Kidney (tissue), 13 donors: ENCODE measurements at regions not wholly inside any gene's neighbourhood (a gene's known extent, or its start where the extent isn't known, plus 50 kb on each side); places are given as distances from the start of the nearest gene placed in this dataset.
A peak's percentile ranks its signal among the peaks of the same experiment; 100 is the strongest.

Experiments
- DNase-seq, 5 donors: peaks; one replicate each; pipeline ENCODE4 v3.0.0-alpha.2; 2013 to 2020
- FAIRE-seq: peaks from 2 replicates; lab custom pipeline; 2012; peaks lifted over from hg19 to GRCh38; lab: Jason Lieb, UNC
- H3K27ac ChIP-seq, 2 donors: one replicate each; pipeline ENCODE4 v1.7.0; 2013; ENCODE audit warnings: low read depth in 2 of 2, low read length in 2 of 2, inconsistent platforms in 1 of 2
- H3K27me3 ChIP-seq: one replicate; pipeline ENCODE4 v1.7.1; 2013; ENCODE audit warnings: low read length, inconsistent platforms; ENCODE audit not compliant: control insufficient read depth, insufficient read depth
- H3K36me3 ChIP-seq, 3 donors: one replicate each; pipeline versions ENCODE4 v1.7.0 to v1.7.1; 2013; ENCODE audit warnings: low read length in 3 of 3, control low read depth in 1 of 3, inconsistent platforms in 1 of 3; ENCODE audit not compliant: insufficient read depth in 3 of 3, control insufficient read depth in 2 of 3
- H3K4me1 ChIP-seq, 3 donors: one replicate each; pipeline versions ENCODE4 v1.7.0 to v1.7.1; 2013; ENCODE audit warnings: low read length in 3 of 3, inconsistent platforms in 1 of 3, low read depth in 1 of 3; ENCODE audit not compliant: control insufficient read depth in 2 of 3, insufficient read depth in 2 of 3
- H3K4me3 ChIP-seq, 3 donors: one replicate each; pipeline versions ENCODE4 v1.7.0 to v1.8.1; 2013; ENCODE audit warnings: low read length in 3 of 3, control low read depth in 1 of 3, inconsistent platforms in 1 of 3
- H3K9ac ChIP-seq, 3 donors: one replicate each; pipeline versions ENCODE4 v1.7.0 to v1.7.1; 2013; ENCODE audit warnings: low read length in 3 of 3, control low read depth in 1 of 3, inconsistent platforms in 1 of 3
- H3K9me3 ChIP-seq, 3 donors: one replicate each; pipeline versions ENCODE4 v1.7.0 to v1.7.1; 2013; ENCODE audit warnings: low read length in 3 of 3, control low read depth in 1 of 3, inconsistent platforms in 1 of 3; ENCODE audit not compliant: control insufficient read depth in 2 of 3, insufficient read depth in 1 of 3
- CTCF ChIP-seq: IDR thresholded peaks from 3 replicates; pipeline ENCODE4 v1.5.1; 2012; ENCODE audit warnings: mild to moderate bottlenecking, moderate library complexity, borderline replicate concordance; ENCODE audit not compliant: insufficient read depth; ENCODE audit errors: extremely low read depth
- intact Hi-C: fragments of 100-400 bp; cut with DNase I; formaldehyde crosslinking; loops from one replicate; pipeline ENCODE4 v1.11.1; 2022
- donor health status: control.
- donor health status: control.
- donor health status: control.
- donor health status: control.
- donor health status: control.
- donor health status: DM: yes; HTN: yes; CAD: no.
- donor health status: Normal renal cell carcinoma (clear cell type).

DNA sequence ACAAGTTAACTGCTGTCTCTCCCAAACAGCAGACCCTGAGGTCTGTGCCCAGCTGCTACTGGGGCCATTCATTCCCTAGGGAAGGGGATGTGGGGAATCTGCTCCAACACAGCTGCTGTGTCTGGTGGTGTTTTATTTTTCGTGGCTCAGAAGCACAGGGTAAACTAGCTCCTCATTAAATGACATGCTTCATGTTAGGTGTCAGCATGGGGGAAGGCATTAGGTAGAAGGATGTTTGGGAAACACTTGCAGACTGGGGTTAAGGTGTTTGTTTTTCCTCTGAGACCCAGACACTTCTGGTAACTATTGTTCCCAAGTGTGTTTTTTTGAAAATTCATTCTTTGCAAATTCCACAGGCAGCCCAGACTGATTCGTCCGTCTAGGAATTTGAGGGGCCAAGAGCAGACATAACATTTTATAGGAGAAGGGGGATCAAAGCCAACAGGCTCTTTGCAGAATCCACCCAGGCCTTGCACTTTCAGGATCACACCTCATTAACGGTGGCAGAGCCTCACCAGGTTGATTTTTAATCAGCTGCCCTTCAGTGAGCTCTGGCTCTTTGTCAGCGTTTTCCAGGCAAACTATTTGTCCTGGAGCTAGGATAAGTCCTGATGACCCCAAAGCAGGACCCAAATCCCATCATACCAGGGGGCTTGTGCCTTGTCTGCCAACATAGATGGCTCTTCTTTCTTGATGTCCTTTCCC is 65.4 kb upstream of the ITGA11 start:
- intact Hi-C loops = no loop called here
- no peak for TF ChIP-seq CTCF
- no peaks in the 10 kb centered on the region for H3K27me3 ChIP-seq
- DNase-seq (peak in 1 of 5 donors; percentile 34), FAIRE-seq (no peak)
- H3K9ac ChIP-seq = no peak overlapping the region
- H3K9me3 ChIP-seq = no peaks in the 10 kb centered on the region
- H3K36me3 ChIP-seq = no peaks in the 10 kb centered on the region
- peaks cover 0 to 3% (median 0%) of the 10 kb centered on the region in 3 donors for H3K4me1 ChIP-seq
- no peak overlapping the region for H3K4me3 ChIP-seq
- no peak overlapping the region for H3K27ac ChIP-seq

DNA sequence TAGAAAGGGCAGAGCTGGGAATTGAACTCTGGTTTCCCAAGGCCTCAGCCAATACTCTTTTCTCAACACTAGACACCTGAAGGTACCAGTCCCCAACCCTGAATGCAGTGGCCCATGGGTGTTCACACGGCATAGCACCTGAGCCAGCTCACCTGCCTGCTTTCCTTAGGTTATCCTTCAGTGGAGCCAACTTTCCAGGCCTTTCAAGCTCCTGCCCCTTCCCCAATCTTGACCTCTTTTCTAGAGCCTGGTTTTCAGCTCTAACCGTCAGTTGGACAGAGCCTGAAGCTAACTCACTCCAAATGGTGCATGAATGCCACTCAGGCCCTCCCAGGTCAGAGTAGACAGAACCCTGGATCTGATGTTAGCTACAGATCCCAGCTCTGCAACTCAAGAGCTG is 66.1 kb upstream of the ITGA11 start:
- peaks cover 0 to 3% (median 0%) of the 10 kb centered on the region in 3 donors for H3K4me1 ChIP-seq
- intact Hi-C loops = no loop called here
- H3K27me3 ChIP-seq = no peaks in the 10 kb centered on the region
- H3K36me3 ChIP-seq = no peaks in the 10 kb centered on the region
- H3K27ac ChIP-seq = no peak overlapping the region
- DNase-seq (no peak), FAIRE-seq (no peak)
- no peak overlapping the region for H3K4me3 ChIP-seq
- no peaks in the 10 kb centered on the region for H3K9me3 ChIP-seq
- TF ChIP-seq CTCF = no peak
- H3K9ac ChIP-seq = no peak overlapping the region

- peaks cover 0 to 3% (median 0%) of the 10 kb centered on the region in 3 donors for H3K4me1 ChIP-seq
- intact Hi-C loops = no loop called here
- FAIRE-seq = no peak
- H3K4me3 ChIP-seq = no peak overlapping the region
- no peaks in the 10 kb centered on the region for H3K27me3 ChIP-seq
- H3K9me3 ChIP-seq = no peaks in the 10 kb centered on the region
- no peak overlapping the region for H3K9ac ChIP-seq
- no peak for DNase-seq
- no peak for TF ChIP-seq CTCF
- no peaks in the 10 kb centered on the region for H3K36me3 ChIP-seq
- H3K27ac ChIP-seq = no peak overlapping the region
Observed at GRCh38 chr15:68499620-68500312, 67.8 kb upstream of the ITGA11 start.
